GM18873 (cell line): ENCODE measurements at regions not wholly inside any gene's neighbourhood (a gene's known extent, or its start where the extent isn't known, plus 50 kb on each side); places are given as distances from the start of the nearest gene placed in this dataset.
"Not testable (repeated sequence)": the region's sequence is repeated elsewhere in the genome, so short reads cannot be mapped to it uniquely, and the experiment has no call there.

Experiments used
- ATAC-seq: cut with Tn5 transposase; IDR thresholded peaks from one replicate; pipeline ENCODE4 v1.9.1; 2021; ENCODE audit warnings: mild to moderate bottlenecking, moderate library complexity, moderate number of reproducible peaks; ENCODE audit not compliant: unreplicated experiment, low FRiP score

DNA sequence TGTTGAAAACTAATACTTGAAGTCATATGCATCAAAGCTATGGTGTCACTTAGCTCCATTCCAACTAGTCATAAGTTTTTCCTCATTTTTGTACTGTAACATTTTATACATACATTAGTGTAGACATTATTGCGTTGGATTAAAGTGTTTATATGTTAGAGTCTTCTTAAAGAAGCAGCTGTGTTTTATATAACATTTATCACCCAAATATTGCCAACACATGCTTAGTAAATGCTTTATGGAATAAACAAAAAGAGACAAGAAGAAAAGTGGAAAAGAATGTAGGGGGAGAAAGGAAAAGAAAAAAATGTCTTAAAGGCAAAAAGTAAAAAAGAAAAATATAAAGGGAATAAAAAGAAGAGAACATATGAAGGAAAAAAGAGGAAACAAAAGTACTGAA lies 1314.3 kb upstream of the CELF4 start:
- ATAC-seq = no peak

DNA sequence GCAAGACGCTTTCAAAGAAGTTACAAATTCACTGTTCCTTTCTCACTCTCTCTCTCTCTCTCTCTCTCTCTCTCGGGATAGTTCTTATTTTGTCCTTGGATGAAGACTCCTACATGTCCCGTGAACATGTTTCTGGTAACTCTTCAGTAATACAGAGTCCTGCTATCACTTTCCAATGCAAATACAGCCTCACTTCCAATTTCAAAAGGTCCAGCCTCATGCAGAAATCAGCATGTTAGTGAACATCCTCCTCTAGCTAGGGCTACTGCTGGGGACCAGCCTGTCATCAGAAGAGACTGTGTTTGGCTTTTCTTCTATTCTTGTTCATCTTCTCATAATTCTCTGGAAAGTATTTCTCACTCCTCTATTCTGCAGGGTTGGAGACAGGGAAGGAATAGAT lies 1306.7 kb upstream of the CELF4 start:
- no peak for ATAC-seq

DNA sequence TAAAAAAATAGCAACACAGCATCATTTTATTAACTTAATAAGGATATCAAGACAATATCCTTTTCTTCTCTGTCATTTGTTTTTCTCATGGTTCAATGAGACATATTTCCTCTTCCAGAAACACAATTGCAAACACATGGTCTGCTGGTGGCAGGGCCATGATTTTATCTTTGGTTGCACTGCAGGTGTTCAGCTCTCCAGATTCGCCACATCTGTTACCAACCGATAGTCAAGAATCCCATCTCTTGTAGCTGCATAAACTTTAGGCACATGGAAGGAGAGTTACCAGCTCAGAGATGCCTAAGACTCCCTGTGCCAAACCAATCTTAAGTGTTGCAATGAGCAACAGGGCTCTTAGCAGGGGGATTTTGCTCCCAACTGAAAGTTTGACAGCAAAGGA lies 1303.2 kb upstream of the CELF4 start:
- no peak for ATAC-seq

DNA sequence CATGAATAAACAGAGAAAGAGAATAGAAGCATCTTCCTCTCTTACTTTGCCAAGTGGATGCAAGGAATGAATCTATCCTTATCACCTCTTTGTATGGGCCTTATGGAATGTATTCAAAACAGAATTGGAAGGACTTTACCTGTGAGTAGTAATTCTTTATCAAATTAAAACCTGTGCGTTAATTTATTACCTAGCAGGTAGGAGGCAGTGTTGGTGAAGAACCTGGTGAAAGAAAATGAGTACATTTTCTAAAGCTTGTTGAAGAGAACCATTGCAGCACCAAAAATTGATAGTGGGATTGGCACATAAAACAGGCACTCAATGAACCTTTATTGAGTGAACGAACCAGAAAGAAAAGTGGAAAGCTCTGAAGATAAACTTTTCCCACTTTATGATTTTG lies 1302.1 kb upstream of the CELF4 start:
- ATAC-seq = no peak

- no peak for ATAC-seq
Measured at GRCh38 chr18:38851526-38851925, 1285.9 kb upstream of the CELF4 start.

GRCh38 chr18:38847326-38847725 lies 1281.7 kb upstream of the CELF4 start:
- no peak for ATAC-seq

GRCh38 chr18:38843291-38843690 lies 1277.7 kb upstream of the CELF4 start:
- ATAC-seq = no peak

- no peak for ATAC-seq
Measured at GRCh38 chr18:38826247-38826646, 1260.6 kb upstream of the CELF4 start.

GRCh38 chr18:38811209-38811608 lies 1245.6 kb upstream of the CELF4 start:
- ATAC-seq = no peak

- ATAC-seq = no peak
Measured at GRCh38 chr18:38810789-38811188, 1245.2 kb upstream of the CELF4 start.

- ATAC-seq = no peak
Measured at GRCh38 chr18:38807915-38808314, 1242.3 kb upstream of the CELF4 start.

DNA sequence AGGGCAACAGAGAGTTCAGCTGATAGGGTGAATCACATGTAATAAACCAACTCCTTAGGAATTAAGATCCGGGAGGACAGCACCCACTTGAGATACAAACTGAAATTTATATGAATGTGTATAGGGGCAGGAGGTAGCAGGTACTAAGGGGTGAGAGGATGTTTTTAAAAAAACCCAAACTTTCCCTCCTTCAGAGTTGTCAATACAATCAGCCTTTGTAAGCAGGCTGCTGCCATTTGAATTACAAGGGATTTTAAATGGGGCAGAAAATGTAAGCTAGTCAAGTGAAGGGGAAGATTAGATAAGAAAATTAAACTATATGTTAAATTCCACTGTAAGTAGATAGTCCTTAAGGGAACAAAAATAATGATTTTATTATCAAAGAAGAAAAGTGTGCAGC lies 1239.7 kb upstream of the CELF4 start:
- no peak for ATAC-seq

- ATAC-seq = no peak
Measured at GRCh38 chr18:38801640-38802039, 1236.0 kb upstream of the CELF4 start.

GRCh38 chr18:38796762-38797161 lies 1231.2 kb upstream of the CELF4 start:
- no peak for ATAC-seq

- ATAC-seq = no peak
Measured at GRCh38 chr18:38792731-38793130, 1227.1 kb upstream of the CELF4 start.

GRCh38 chr18:38790786-38791185 lies 1225.2 kb upstream of the CELF4 start:
- ATAC-seq = no peak

GRCh38 chr18:38790303-38790702 lies 1224.7 kb upstream of the CELF4 start:
- no peak for ATAC-seq

GRCh38 chr18:38789141-38789540 lies 1223.5 kb upstream of the CELF4 start:
- ATAC-seq = no peak

DNA sequence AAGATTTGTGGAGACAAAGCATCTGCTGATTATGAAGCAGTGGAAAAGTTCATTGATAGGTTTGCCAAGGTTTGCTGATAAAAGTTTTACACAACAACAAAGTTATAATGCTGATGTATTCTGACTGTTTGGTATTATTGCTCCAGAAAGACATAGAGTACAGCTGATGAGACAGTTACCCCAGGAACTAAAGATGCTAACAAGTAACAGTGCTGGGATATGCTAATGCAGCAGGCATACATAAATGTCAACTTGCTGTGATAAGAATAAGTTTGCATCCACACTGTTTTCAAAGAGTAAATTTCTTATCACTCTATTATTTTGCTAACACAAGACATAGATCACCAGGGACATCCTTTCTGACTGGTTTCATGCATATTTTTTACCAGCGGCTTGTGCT lies 1221.3 kb upstream of the CELF4 start:
- ATAC-seq = no peak

DNA sequence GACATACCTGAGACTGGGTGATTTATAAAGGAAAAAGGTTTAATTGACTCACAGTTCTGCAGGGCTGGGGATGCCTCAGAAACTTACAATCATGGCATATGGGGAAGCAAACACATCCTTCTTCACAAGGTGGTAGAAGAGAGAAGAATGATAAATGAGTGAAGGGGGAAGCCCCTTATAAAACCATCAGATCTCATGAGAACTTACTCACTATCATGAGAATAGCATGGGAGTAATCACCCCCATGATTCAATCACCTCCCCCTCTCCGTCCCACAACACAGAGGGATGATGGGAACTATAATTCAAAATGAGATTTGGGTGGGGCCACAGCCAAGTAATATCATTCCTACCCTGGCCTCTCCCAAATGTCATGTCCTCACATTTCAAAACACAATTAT lies 1206.0 kb upstream of the CELF4 start:
- not testable (repeated sequence) for ATAC-seq

GRCh38 chr18:38768504-38768903 lies 1202.9 kb upstream of the CELF4 start:
- no peak for ATAC-seq

DNA sequence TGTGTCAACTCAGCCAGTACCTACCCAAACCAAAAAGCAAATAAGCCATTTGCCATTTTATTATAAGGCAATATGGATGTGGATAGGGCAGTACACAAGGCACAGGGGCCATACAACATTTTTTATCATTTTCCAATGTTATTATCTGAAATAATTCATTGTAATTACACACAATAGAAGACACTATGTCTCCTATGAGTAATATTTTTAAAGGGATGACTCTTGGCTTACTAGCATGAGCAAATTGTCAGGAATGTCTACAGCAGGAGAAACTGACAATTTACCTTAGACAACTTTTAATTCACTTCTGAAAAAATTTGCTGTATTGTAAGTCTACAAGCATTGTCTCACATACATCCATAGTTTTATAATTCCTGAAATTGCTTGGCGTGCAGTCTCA lies 1193.9 kb upstream of the CELF4 start:
- ATAC-seq = no peak

- ATAC-seq = no peak
Measured at GRCh38 chr18:38756436-38756835, 1190.8 kb upstream of the CELF4 start.
